Ammon's horn (tissue), 1 donor: ENCODE measurements at regions not wholly inside any gene's neighbourhood (a gene's known extent, or its start where the extent isn't known, plus 50 kb on each side); places are given as distances from the start of the nearest gene placed in this dataset.

ENCODE experiments used
- DNase-seq: peaks from one replicate; pipeline ENCODE4 v3.0.0-alpha.2; 2016; ENCODE audit warnings: low spot score

- DNase-seq, result no peak
These were observed 69.2 kb upstream of the PLS3 start for GRCh38 chrX:115491766-115492165.

GRCh38 chrX:115493015-115493414 is 68.0 kb upstream of the PLS3 start:
- no peak for DNase-seq

- peak; percentile 66 for DNase-seq
These were observed 66.8 kb upstream of the PLS3 start for GRCh38 chrX:115494161-115494560.

GRCh38 chrX:115499112-115499805 is 61.7 kb upstream of the PLS3 start:
- peak; percentile 11 for DNase-seq

- no peak for DNase-seq
These were observed 57.9 kb upstream of the PLS3 start for GRCh38 chrX:115503099-115503498.

- no peak for DNase-seq
These were observed 56.8 kb upstream of the PLS3 start for GRCh38 chrX:115504167-115504566.
